Activated CD4-positive, alpha-beta T cell treated with anti-CD3 and anti-CD28 coated beads for 36 hours (primary cell): ENCODE measurements at regions not wholly inside any gene's neighbourhood (a gene's known extent, or its start where the extent isn't known, plus 50 kb on each side); places are given as distances from the start of the nearest gene placed in this dataset.

ENCODE experiments used
- ATAC-seq: fragments of 200-7000 bp; cut with Tn5 transposase; one replicate; pipeline ENCODE4 v1.10.0; 2021; ENCODE audit warnings: mild to moderate bottlenecking, moderate library complexity
- CTCF ChIA-PET: fragments of 350-600 bp; sonication (Branson Sonifier 250); formaldehyde crosslinking; loops from one replicate; lab custom pipeline; 2021; ENCODE audit warnings: antibody characterized with exemption; lab: Charles Lee
- POLR2A ChIA-PET: fragments of 350-600 bp; sonication (Branson Sonifier 250); formaldehyde crosslinking; loops from one replicate; lab custom pipeline; 2021; ENCODE audit warnings: antibody characterized with exemption, inconsistent platforms; lab: Charles Lee
- DNase-seq: peaks from one replicate; pipeline ENCODE4 v3.0.0-alpha.2; 2020
- H3K27ac Mint-ChIP-seq: one replicate; pipeline ENCODE4 v1.8.0; 2021; ENCODE audit warnings: mixed read lengths
- H3K27me3 Mint-ChIP-seq: one replicate; pipeline ENCODE4 v1.8.0; 2021; ENCODE audit warnings: mixed read lengths
- H3K36me3 Mint-ChIP-seq: one replicate; pipeline ENCODE4 v1.8.0; 2021; ENCODE audit warnings: low read depth, mixed read lengths
- H3K4me1 Mint-ChIP-seq: one replicate; pipeline ENCODE4 v1.8.0; 2021; ENCODE audit warnings: mixed read lengths
- H3K4me3 Mint-ChIP-seq: one replicate; pipeline ENCODE4 v1.8.0; 2021; ENCODE audit warnings: mild to moderate bottlenecking, moderate library complexity, mixed read lengths
- H3K9me3 Mint-ChIP-seq: one replicate; pipeline ENCODE4 v1.8.0; 2021; ENCODE audit warnings: low read depth, mixed read lengths
- intact Hi-C, 2 experiments: fragments of 100-400 bp; cut with DNase I in 1 of 2; cut with micrococcal nuclease in 1 of 2; formaldehyde crosslinking; loops; one replicate each; pipeline versions ENCODE4 v1.14.2 to v1.15.1; 2022 to 2024; cut with DNase I, micrococcal nuclease

GRCh38 chrX:155673338-155673737 is 60.6 kb upstream of the TMLHE start:
- CTCF ChIA-PET: no interaction called here
- Mint-ChIP-seq H3K4me1 (no peaks in the 10 kb centered on the region), H3K27me3 (no peaks in the 10 kb centered on the region), H3K9me3 (no peaks in the 10 kb centered on the region), H3K27ac (no peak overlapping the region), H3K4me3 (no peak overlapping the region), H3K36me3 (peaks cover 1% of the 10 kb centered on the region)
- ATAC-seq (no peak), DNase-seq (no peak)
- POLR2A ChIA-PET: no interaction called here
- intact Hi-C loops: no loop called here

- ChIA-PET CTCF (no interaction called here), POLR2A (no interaction called here)
- Mint-ChIP-seq H3K9me3 (no peaks in the 10 kb centered on the region), H3K27me3 (no peaks in the 10 kb centered on the region), H3K36me3 (no peaks in the 10 kb centered on the region), H3K4me1 (no peaks in the 10 kb centered on the region), H3K4me3 (no peak overlapping the region), H3K27ac (no peak overlapping the region)
- intact Hi-C loops: no loop called here
- ATAC-seq (no peak), DNase-seq (no peak)
Measured at GRCh38 chrX:155666741-155667140, 54.0 kb upstream of the TMLHE start.
